HG02840 (cell line): ENCODE measurements at regions not wholly inside any gene's neighbourhood (a gene's known extent, or its start where the extent isn't known, plus 50 kb on each side); places are given as distances from the start of the nearest gene placed in this dataset.

Source experiments
- ATAC-seq: cut with Tn5 transposase; IDR thresholded peaks from one replicate; pipeline ENCODE4 v1.9.1; 2021; ENCODE audit warnings: mild to moderate bottlenecking, moderate library complexity, moderate number of reproducible peaks; ENCODE audit not compliant: unreplicated experiment, low FRiP score

DNA sequence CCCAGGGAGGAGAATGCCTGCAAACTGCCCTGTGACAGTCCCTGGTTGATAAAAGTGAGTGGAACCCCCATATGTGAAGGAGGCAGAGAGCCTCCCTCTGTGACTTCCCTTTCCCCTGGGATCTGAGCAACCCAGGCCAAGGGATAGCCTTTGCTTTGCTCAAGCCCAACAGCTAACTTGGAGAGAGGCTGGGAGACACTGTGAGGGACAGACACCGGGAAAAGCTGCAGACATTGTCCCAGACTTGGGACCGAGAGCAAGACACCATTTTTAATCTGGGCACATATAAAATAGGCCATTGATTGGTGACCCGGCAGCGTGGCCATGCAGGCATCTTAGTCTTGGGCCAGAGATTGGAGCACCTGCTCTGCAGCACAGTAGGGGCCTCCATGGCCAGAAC lies 96.1 kb upstream of the SALL3 start:
- no peak for ATAC-seq

- ATAC-seq = no peak
Observed at GRCh38 chr18:78884502-78884901, 95.1 kb upstream of the SALL3 start.

DNA sequence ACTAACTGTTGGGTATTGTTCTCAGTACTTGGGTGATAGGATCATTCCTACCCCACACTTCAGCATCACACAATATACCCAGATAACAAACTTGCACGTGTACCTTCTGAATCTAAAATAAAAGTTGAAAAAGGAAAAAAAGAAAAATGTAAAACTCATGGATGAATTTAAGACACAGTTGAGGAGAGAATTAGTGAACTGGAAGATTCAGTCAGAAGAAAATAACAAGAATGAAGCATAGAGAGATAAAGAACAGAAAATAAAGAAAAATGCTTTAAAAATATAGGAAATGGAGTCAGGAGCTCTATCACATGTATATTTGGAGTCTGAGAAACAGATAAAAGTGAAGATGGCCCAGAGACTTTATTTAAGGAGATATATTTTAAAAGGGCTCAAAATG lies 90.4 kb upstream of the SALL3 start:
- no peak for ATAC-seq

DNA sequence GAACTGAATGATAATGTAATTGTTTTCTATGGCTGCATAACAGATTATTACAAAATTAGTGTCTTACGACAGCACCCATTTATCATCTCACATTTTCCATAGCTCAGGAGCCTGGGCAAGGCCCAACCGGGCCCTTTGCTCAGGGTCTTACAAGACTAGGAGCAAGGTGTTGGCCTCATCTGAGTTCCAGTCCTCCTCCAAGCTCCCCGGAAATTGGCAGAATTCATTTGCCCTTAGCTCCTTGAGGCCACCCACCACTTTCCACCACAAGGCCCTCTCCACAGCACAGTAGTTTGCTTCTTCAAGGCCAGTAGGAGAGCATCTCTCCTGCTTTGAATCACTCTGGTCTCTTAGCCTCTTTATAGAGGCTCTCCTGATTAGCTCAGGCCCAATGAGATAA lies 89.2 kb upstream of the SALL3 start:
- ATAC-seq = no peak

DNA sequence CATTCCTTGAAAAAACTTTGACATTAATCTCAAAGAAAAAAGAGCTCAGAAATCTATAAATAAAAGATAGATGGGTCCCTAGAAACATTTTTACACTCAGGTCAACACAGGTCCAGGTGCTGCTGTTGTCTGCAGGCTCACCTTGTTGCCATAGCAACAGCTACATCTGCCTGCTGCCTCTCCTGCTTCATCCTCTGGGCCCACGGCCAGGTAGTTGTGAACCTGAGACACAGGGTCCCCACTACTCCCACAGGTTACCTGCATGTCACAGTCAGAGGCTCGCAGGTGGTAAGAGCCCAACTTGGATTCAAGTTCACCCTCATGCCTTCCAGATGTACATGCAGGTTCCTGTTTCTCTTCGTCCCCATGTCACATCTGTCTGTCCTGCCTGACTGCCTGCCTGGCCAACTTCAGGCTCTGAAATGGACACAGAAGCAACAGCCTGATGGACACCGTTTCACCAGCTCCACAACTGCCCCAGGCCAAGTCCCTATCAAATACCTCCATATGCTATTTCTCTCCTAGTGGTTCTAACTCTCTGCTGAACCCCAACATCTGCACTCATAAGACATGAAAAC lies 88.3 kb upstream of the SALL3 start:
- no peak for ATAC-seq

GRCh38 chr18:78892177-78892576 lies 87.4 kb upstream of the SALL3 start:
- no peak for ATAC-seq

DNA sequence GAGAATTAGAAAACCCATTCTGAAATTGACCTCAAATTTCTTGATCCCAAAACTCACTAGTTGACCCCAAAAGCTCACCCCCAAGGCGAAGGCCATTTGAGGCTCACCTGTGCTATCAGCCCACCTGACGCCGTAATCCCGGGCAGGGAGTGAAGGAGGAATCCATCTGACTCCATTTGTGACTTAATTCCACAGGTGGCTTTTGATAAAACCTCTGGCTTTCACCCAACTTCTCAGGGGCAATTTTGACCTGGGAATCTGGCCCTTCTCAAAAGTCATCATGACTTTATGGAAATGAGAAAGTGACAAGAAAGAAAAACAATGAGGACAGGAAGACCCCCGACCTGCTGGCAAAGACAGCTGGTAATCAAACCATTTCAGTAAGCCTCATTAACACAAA lies 86.9 kb upstream of the SALL3 start:
- no peak for ATAC-seq

DNA sequence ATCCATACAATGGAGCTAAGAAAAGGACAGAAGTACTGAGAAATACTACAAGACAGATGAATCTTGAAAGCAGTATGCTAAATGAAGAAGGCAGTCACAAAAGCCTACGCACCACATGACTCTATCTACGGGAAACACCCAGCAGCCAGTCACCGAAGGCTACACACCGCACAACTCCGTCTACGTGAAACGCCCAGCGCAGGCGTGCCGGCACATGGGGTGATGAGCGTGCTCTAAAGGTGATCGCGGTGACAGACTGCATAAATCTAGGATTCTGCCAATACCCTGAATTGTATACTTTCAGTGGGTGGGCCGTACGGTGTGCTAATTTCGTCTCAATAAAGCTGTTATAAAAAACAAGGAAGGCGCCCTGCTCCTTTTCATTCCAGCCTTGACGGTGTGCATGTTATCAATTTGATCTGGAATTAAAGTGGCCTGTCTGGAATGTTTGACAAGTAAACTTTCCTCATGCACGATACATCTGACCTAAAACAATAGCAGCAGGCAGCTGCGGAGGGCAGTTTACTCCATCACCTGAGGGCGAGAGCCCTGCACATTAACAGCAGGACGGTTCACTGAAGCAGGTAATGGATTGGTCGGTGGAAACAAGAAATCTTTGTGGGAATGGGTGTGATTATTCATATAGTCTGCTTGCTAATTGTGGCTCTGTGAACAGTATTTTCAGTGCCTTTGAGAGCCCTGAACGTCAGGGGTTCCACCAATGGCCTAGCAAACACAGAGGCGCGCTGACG lies 86.2 kb upstream of the SALL3 start:
- ATAC-seq = no peak

- no peak for ATAC-seq
Observed at GRCh38 chr18:78894033-78894305, 85.6 kb upstream of the SALL3 start.

DNA sequence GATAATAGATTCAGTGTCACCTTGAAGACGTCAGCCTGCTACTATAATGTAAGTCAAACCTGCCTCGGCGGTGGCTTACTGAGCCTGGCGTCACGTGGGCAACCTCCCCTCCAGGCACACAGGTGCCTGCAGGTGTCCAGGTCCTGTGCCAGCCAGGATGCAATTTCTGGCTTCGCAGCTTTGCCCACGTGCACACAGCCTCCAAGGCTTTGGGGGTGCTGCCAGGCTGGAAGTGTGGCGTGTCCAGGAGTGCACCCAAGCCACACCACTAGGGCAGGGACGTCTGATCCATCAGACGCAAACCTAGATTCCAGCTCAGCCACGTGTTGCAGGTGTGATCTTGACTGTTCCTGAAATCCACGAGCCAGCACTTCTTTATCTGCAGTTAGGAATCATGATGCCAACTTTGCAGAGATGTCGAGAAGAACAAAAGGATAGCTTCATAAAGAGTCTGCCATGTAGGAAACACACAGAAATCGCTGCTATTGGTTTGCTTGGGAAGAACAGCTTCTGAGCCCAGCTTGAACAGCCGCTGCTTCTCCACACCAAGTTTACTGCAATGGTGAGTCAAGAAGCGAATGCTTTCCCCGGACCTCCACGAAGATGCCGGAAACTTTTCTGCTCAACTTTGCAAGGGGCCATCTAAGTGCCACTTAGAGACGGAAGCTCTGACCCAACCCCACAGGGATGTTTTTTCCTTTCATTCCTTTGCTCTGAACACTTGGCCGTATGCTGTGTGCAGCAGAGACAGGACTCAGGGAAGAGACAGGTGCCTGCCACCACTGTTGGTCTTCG lies 84.2 kb upstream of the SALL3 start:
- ATAC-seq = no peak

- ATAC-seq = no peak
Observed at GRCh38 chr18:78896111-78896905, 83.3 kb upstream of the SALL3 start.

- no peak for ATAC-seq
Observed at GRCh38 chr18:78898066-78898465, 81.6 kb upstream of the SALL3 start.

DNA sequence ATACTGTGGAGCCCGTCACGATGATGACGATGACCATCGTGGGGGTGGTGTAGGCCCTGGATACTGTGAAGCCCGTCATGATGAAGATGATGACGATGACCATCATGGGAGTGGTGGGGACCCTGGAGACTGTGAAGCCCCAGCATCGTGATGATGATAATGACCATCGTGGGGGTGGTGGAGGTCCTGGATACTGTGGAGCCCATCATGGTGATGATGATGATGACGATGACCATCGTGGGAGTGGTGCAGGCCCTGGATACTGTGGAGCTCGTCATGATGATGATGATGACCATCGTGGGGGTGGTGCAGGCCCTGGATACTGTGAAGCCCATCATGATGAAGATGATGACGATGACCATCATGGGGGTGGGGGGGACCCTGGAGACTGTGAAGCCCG lies 81.0 kb upstream of the SALL3 start:
- no peak for ATAC-seq

DNA sequence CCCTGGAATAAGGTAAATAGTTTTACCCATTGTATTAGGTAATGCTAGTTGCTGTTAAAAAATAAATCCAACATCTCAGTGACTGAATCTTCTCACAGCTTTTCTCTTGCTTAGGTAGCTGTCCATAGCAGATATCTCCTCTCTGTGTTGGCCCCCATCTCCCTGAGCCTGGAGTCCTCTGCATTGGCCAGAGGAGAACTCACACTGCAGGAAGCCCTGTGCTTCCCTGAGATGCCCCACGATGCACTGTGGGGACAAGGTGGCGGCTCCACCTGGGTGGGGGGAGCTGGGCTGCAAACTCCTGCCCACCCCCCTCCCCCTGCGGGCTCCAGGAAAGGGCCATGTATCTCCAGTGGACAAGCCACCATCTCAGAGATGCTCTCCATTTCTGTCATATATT lies 80.4 kb upstream of the SALL3 start:
- no peak for ATAC-seq

GRCh38 chr18:78900938-78901909 lies 78.4 kb upstream of the SALL3 start:
- no peak for ATAC-seq

- no peak for ATAC-seq
Observed at GRCh38 chr18:78901923-78902794, 77.5 kb upstream of the SALL3 start.

DNA sequence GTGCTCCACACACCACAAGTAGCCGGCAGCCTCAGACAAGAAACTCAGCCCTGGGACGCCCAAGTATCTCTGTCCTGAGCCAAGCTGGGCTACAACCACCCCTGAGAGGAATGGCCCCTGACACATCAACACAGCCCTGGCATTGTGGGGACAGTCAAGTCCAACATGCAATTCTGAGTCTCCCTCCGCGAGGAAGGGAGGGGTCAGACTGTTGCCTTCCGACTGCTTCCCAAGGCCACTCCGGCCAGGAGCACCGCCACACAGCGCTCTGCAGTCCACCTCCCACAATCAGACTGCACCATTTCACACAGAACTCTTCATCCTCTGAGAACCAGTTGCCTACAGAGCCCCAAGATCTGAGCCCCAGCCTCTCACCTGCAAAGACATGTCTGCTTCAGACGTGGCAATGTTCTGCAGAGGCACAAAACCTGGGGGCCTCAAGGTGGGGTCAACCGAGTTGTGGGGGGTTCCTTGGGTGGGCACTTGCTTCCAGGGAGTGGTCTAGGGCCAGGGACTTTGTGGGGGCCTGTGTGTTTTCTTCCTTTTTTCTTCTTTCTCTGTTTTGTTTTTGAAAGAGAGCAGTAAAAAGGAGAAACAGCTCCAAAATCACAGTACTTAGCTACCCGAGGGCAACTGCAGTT lies 76.7 kb upstream of the SALL3 start:
- no peak for ATAC-seq

DNA sequence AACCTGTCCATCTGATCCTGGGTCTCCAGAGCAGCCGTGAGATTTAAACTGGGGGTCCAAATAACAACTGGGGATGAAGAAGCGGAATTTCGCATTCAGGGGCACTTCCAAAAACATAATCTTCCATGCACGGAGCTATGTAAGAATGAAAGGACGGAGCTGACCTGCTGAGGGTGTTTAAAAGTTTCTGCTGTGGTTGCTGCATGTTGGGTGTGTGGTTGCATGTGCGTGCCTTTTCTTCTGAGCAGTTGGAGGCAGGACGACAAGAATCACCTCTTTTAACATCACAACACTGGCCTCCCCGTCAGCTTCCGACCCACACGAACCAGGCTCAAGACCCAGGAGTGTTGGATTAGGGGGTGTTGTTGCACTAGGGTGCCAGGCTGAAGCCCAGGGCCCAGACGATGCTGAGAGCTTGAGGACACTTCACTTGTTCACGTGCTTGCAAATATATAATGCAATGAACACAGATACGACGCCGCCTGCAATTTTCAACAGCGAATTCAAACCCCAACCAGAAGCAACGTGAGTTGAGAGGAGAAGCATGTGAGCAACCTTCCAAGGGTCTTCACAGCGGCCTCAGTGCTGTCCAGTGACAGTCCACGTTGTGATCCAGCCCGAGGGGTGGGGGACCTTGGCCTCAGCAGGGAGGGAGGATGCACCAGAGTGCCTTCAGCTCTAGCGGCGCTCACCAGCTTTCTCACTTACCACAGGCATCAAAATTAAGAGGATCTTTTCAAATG lies 76.0 kb upstream of the SALL3 start:
- no peak for ATAC-seq
